K562 (cell line): ENCODE measurements at regions not wholly inside any gene's neighbourhood (a gene's known extent, or its start where the extent isn't known, plus 50 kb on each side); places are given as distances from the start of the nearest gene placed in this dataset.
A peak's percentile ranks its signal among the peaks of the same experiment; 100 is the strongest.

Experiments
- GABPA ChIP-seq: fragments of 200-800 bp; sonication (Bioruptor generic); conservative IDR thresholded peaks from 2 replicates; pipeline ENCODE4 v1.6.1; 2016; ENCODE audit warnings: low read depth, missing genetic modification characterization, missing compliant biosample characterization
- L3MBTL2 ChIP-seq: fragments of 450-650 bp; IDR thresholded peaks from 2 replicates; pipeline ENCODE4 v1.6.1; 2016; ENCODE audit warnings: mild to moderate bottlenecking, moderate library complexity
- MYC ChIP-seq, 2 experiments: fragments of 250-450 bp in 1 of 2; sonication (Bioruptor Pico) in 1 of 2; IDR thresholded peaks; 2 replicates each; pipeline versions ENCODE4 v1.5.1 to v1.6.1; 2012 to 2021; ENCODE audit warnings: low read depth in 2 of 2, borderline replicate concordance in 1 of 2, improper control_type of control experiment in 1 of 2, low read length in 1 of 2, mild to moderate bottlenecking in 1 of 2, moderate library complexity in 1 of 2
- POLR2AphosphoS2 ChIP-seq: IDR thresholded peaks from 2 replicates; pipeline ENCODE4 v1.6.1; 2012; ENCODE audit warnings: low read length, improper control_type of control experiment
- SMARCA5 ChIP-seq: fragments of 450-650 bp; IDR thresholded peaks from 2 replicates; pipeline ENCODE4 v1.6.1; 2016
- TCF7 ChIP-seq: sonication (generic); IDR thresholded peaks from 2 replicates; pipeline ENCODE4 v1.6.1; 2016; ENCODE audit warnings: antibody characterized with exemption, borderline replicate concordance
- TOE1 ChIP-seq, 2 experiments: fragments of 450-650 bp in 1 of 2; sonication (generic) in 1 of 2; formaldehyde crosslinking in 1 of 2; IDR thresholded peaks; 2 replicates each; pipeline versions ENCODE4 v1.7.1 to v1.8.0; 2016 to 2022; ENCODE audit warnings: borderline replicate concordance in 2 of 2, mild to moderate bottlenecking in 2 of 2, antibody characterized with exemption in 1 of 2, inconsistent platforms in 1 of 2, low read depth in 1 of 2, missing genetic modification reagents in 1 of 2, moderate library complexity in 1 of 2
- ZNF124 ChIP-seq: sonication (generic); formaldehyde crosslinking; IDR thresholded peaks from 2 replicates; pipeline ENCODE4 v1.8.1; 2022; ENCODE audit warnings: missing genetic modification reagents
- TF ChIP-seq, protein P1 (sequence below): sonication (generic); formaldehyde crosslinking; IDR thresholded peaks from 2 replicates; pipeline ENCODE4 v1.9.0; 2022; ENCODE audit warnings: mild to moderate bottlenecking, missing genetic modification reagents
- TF ChIP-seq, protein P2 (sequence below): fragments of 250-450 bp; sonication (Bioruptor Pico); IDR thresholded peaks from 2 replicates; pipeline ENCODE4 v1.4.0; 2020; ENCODE audit warnings: mild to moderate bottlenecking, moderate library complexity
- TF ChIP-seq, protein P3 (sequence below): fragments of 450-650 bp; IDR thresholded peaks from 2 replicates; pipeline ENCODE4 v1.6.1; 2018; ENCODE audit not compliant: partially characterized antibody
- TF ChIP-seq, protein P4 (sequence below), 2 experiments: fragments of 450-650 bp; IDR thresholded peaks; 2 replicates each; pipeline ENCODE4 v1.6.1; 2018; ENCODE audit warnings: mild to moderate bottlenecking in 2 of 2, low read depth in 1 of 2; ENCODE audit not compliant: partially characterized antibody in 2 of 2

DNA sequence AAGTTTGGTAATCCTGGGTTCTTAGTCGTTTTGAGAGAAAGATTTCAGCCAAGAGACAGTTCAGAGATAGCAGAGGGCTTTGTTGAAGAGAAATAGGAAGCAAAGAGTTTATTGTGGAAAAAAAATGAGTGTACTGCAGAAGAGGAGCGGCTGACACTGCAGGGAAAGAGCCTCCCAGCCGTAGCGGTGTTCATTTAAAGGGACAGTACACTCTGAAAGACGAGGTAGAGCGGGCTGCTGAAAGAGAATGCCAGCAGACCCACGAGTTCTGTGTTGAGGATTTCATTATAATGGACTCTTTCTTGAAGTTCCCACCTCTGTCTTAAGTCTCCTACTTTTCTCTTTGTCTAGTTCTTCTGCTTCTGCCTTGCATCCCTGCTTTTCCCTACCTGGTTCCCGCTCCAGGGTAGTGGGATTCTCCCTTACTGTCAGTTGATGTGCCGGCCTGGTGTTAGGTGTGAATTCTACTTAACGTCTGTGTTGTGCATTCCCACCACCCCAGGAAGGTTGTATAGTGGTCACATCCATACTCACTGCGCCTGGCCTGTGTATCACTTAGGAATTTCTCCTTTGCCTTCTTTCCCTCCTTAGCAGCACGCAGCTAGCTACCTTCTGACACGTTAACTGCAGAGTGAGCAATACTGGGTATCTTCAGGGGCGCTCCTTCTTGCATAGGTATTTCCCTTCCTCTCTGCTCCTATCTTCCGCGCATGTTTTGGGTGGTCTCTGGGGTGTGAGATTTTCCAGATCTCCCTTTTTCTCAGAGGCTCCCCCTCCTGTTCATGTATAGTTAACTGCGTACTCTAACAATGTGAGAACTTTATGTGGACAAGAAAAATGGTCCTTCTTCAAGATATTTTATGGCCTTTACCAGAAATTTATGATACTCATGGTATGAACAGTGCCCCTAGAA is 164.5 kb downstream of the PTH2R start (continued):
- TF ChIP-seq L3MBTL2 (0 out of 2 replicates have a peak, but pooled peaks have one; percentile 11), POLR2AphosphoS2 (no peak), SMARCA5 (no peak), TCF7 (no peak), ZNF124 (CRISPR knock-in tag) (no peak), MYC (IDR thresholded peaks at IDR 0.05; ENCODE audit: low read depth, low read length) (no peak), MYC (CRISPR knock-in tag; IDR thresholded peaks at IDR 0.05; ENCODE audit: borderline replicate concordance, low read depth) (no peak), GABPA (tag) (no peak), TOE1 (IDR thresholded peaks at IDR 0.05; ENCODE audit: borderline replicate concordance) (no peak), TOE1 (CRISPR knock-in tag; IDR thresholded peaks at IDR 0.05; ENCODE audit: borderline replicate concordance, low read depth) (no peak)
- TF ChIP-seq, protein P1, sequence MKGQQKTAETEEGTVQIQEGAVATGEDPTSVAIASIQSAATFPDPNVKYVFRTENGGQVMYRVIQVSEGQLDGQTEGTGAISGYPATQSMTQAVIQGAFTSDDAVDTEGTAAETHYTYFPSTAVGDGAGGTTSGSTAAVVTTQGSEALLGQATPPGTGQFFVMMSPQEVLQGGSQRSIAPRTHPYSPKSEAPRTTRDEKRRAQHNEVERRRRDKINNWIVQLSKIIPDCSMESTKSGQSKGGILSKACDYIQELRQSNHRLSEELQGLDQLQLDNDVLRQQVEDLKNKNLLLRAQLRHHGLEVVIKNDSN (CRISPR knock-in tag): no peak
- TF ChIP-seq, protein P2, sequence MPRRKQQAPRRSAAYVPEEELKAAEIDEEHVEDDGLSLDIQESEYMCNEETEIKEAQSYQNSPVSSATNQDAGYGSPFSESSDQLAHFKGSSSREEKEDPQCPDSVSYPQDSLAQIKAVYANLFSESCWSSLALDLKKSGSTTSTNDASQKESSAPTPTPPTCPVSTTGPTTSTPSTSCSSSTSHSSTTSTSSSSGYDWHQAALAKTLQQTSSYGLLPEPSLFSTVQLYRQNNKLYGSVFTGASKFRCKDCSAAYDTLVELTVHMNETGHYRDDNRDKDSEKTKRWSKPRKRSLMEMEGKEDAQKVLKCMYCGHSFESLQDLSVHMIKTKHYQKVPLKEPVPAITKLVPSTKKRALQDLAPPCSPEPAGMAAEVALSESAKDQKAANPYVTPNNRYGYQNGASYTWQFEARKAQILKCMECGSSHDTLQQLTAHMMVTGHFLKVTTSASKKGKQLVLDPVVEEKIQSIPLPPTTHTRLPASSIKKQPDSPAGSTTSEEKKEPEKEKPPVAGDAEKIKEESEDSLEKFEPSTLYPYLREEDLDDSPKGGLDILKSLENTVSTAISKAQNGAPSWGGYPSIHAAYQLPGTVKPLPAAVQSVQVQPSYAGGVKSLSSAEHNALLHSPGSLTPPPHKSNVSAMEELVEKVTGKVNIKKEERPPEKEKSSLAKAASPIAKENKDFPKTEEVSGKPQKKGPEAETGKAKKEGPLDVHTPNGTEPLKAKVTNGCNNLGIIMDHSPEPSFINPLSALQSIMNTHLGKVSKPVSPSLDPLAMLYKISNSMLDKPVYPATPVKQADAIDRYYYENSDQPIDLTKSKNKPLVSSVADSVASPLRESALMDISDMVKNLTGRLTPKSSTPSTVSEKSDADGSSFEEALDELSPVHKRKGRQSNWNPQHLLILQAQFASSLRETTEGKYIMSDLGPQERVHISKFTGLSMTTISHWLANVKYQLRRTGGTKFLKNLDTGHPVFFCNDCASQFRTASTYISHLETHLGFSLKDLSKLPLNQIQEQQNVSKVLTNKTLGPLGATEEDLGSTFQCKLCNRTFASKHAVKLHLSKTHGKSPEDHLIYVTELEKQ (CRISPR knock-in tag): no peak
- TF ChIP-seq, protein P3, sequence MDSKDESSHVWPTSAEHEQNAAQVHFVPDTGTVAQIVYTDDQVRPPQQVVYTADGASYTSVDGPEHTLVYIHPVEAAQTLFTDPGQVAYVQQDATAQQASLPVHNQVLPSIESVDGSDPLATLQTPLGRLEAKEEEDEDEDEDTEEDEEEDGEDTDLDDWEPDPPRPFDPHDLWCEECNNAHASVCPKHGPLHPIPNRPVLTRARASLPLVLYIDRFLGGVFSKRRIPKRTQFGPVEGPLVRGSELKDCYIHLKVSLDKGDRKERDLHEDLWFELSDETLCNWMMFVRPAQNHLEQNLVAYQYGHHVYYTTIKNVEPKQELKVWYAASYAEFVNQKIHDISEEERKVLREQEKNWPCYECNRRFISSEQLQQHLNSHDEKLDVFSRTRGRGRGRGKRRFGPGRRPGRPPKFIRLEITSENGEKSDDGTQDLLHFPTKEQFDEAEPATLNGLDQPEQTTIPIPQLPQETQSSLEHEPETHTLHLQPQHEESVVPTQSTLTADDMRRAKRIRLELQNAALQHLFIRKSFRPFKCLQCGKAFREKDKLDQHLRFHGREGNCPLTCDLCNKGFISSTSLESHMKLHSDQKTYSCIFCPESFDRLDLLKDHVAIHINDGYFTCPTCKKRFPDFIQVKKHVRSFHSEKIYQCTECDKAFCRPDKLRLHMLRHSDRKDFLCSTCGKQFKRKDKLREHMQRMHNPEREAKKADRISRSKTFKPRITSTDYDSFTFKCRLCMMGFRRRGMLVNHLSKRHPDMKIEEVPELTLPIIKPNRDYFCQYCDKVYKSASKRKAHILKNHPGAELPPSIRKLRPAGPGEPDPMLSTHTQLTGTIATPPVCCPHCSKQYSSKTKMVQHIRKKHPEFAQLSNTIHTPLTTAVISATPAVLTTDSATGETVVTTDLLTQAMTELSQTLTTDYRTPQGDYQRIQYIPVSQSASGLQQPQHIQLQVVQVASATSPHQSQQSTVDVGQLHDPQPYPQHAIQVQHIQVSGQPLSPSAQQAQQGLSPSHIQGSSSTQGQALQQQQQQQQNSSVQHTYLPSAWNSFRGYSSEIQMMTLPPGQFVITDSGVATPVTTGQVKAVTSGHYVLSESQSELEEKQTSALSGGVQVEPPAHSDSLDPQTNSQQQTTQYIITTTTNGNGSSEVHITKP: peak; percentile 51
- TF ChIP-seq, protein P4, sequence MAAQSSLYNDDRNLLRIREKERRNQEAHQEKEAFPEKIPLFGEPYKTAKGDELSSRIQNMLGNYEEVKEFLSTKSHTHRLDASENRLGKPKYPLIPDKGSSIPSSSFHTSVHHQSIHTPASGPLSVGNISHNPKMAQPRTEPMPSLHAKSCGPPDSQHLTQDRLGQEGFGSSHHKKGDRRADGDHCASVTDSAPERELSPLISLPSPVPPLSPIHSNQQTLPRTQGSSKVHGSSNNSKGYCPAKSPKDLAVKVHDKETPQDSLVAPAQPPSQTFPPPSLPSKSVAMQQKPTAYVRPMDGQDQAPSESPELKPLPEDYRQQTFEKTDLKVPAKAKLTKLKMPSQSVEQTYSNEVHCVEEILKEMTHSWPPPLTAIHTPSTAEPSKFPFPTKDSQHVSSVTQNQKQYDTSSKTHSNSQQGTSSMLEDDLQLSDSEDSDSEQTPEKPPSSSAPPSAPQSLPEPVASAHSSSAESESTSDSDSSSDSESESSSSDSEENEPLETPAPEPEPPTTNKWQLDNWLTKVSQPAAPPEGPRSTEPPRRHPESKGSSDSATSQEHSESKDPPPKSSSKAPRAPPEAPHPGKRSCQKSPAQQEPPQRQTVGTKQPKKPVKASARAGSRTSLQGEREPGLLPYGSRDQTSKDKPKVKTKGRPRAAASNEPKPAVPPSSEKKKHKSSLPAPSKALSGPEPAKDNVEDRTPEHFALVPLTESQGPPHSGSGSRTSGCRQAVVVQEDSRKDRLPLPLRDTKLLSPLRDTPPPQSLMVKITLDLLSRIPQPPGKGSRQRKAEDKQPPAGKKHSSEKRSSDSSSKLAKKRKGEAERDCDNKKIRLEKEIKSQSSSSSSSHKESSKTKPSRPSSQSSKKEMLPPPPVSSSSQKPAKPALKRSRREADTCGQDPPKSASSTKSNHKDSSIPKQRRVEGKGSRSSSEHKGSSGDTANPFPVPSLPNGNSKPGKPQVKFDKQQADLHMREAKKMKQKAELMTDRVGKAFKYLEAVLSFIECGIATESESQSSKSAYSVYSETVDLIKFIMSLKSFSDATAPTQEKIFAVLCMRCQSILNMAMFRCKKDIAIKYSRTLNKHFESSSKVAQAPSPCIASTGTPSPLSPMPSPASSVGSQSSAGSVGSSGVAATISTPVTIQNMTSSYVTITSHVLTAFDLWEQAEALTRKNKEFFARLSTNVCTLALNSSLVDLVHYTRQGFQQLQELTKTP (IDR thresholded peaks at IDR 0.05; ENCODE audit: low read depth in 1 of 2, partially characterized antibody in 2 of 2): no peak
